A673 (cell line): ENCODE measurements at regions not wholly inside any gene's neighbourhood (a gene's known extent, or its start where the extent isn't known, plus 50 kb on each side); places are given as distances from the start of the nearest gene placed in this dataset.
"Not testable (repeated sequence)": the region's sequence is repeated elsewhere in the genome, so short reads cannot be mapped to it uniquely, and the experiment has no call there.

Experiments used
- EZH2 ChIP-seq: fragments of 200-600 bp; sonication (generic); IDR thresholded peaks from 2 replicates; pipeline ENCODE4 v1.6.1; 2017; ENCODE audit warnings: borderline replicate concordance, low read depth, mild to moderate bottlenecking, mixed read lengths, antibody characterized with exemption, low read length; ENCODE audit not compliant: poor library complexity, severe bottlenecking
- TF ChIP-seq, protein P1 (sequence below): fragments of 300-800, 200-600 bp; sonication (generic); conservative IDR thresholded peaks from 2 replicates; pipeline ENCODE4 v1.5.1; 2017; ENCODE audit warnings: low read depth, mild to moderate bottlenecking, antibody characterized with exemption, low read length, moderate library complexity, mixed read lengths

DNA sequence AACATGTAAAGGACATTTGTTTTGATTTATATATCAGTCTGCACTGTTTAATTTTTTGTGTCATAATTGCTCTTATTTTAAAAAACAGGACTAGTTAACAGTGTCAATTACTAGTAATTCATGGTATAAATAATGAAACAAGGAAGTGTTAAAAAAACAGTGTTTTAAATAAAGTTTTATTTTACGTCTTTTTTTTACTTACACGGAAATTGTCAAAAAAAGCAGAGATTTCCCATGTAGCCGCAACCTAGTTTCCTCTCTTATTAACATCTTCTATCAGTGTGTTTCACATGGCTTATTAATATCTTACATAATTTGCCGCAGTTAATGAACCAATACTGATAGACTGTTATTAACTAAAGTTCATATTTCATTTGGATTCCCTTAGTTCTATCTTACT lies 301.8 kb downstream of the RTP5 start:
- TF ChIP-seq, protein P1, sequence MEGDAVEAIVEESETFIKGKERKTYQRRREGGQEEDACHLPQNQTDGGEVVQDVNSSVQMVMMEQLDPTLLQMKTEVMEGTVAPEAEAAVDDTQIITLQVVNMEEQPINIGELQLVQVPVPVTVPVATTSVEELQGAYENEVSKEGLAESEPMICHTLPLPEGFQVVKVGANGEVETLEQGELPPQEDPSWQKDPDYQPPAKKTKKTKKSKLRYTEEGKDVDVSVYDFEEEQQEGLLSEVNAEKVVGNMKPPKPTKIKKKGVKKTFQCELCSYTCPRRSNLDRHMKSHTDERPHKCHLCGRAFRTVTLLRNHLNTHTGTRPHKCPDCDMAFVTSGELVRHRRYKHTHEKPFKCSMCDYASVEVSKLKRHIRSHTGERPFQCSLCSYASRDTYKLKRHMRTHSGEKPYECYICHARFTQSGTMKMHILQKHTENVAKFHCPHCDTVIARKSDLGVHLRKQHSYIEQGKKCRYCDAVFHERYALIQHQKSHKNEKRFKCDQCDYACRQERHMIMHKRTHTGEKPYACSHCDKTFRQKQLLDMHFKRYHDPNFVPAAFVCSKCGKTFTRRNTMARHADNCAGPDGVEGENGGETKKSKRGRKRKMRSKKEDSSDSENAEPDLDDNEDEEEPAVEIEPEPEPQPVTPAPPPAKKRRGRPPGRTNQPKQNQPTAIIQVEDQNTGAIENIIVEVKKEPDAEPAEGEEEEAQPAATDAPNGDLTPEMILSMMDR = not testable (repeated sequence)
- not testable (repeated sequence) for TF ChIP-seq EZH2
